OCI-LY7 (cell line): ENCODE measurements at regions not wholly inside any gene's neighbourhood (a gene's known extent, or its start where the extent isn't known, plus 50 kb on each side); places are given as distances from the start of the nearest gene placed in this dataset.

Experiments
- BruUV-seq: library from RNA; stranded (reverse); fragments of 400-500 nt; replicated peaks from 2 replicates; lab custom pipeline; 2021; lab: Mats Ljungman, UMichigan
- CTCF ChIA-PET: fragments of 300-600 bp; sonication (Branson Sonifier 250); formaldehyde crosslinking; loops from one replicate; lab custom pipeline; 2022; ENCODE audit warnings: antibody characterized with exemption; ENCODE audit not compliant: unreplicated experiment; lab: Charles Lee
- POLR2A ChIA-PET: fragments of 300-600 bp; sonication (Branson Sonifier 250); formaldehyde crosslinking; loops from one replicate; lab custom pipeline; 2022; ENCODE audit warnings: antibody characterized with exemption; lab: Charles Lee
- DNase-seq: peaks from one replicate; pipeline ENCODE4 v3.0.0-alpha.2; 2015; ENCODE audit warnings: low spot score
- H2AFZ ChIP-seq: fragments of 200-600 bp; sonication (generic), shearing (Covaris generic); 2 replicates; pipeline ENCODE4 v1.6.1; 2014; ENCODE audit warnings: mild to moderate bottlenecking, antibody characterized with exemption, low read length, moderate library complexity
- H3K27ac ChIP-seq: fragments of 200-600 bp; sonication (generic); 2 replicates; pipeline ENCODE4 v1.5.1; 2014; ENCODE audit warnings: mixed run types, low read depth, mild to moderate bottlenecking, moderate library complexity, low read length, inconsistent platforms; ENCODE audit not compliant: poor library complexity, severe bottlenecking
- H3K36me3 ChIP-seq: fragments of 200-600 bp; sonication (generic); 2 replicates; pipeline ENCODE4 v1.6.1; 2014; ENCODE audit warnings: mild to moderate bottlenecking, antibody characterized with exemption, low read length, moderate library complexity, mixed read lengths; ENCODE audit not compliant: insufficient read depth
- H3K4me1 ChIP-seq: fragments of 200-600 bp; sonication (generic); 2 replicates; pipeline ENCODE4 v1.5.1; 2014; ENCODE audit warnings: mild to moderate bottlenecking, low read length; ENCODE audit not compliant: insufficient read depth, poor library complexity, severe bottlenecking
- H3K4me2 ChIP-seq: fragments of 200-600 bp; sonication (generic); 2 replicates; pipeline ENCODE4 v1.6.1; 2014; ENCODE audit warnings: mild to moderate bottlenecking, low read length
- H3K4me3 ChIP-seq: fragments of 200-600 bp; sonication (generic); 2 replicates; pipeline ENCODE4 v1.5.1; 2014; ENCODE audit warnings: mild to moderate bottlenecking, low read depth, low read length; ENCODE audit not compliant: poor library complexity, severe bottlenecking
- H3K79me2 ChIP-seq: fragments of 200-600 bp; sonication (generic); 2 replicates; pipeline ENCODE4 v1.6.1; 2016; ENCODE audit warnings: low read depth, mild to moderate bottlenecking, low read length, moderate library complexity, mixed read lengths; ENCODE audit not compliant: insufficient read depth
- H3K9me2 ChIP-seq: fragments of 200-600 bp; sonication (generic); 2 replicates; pipeline ENCODE4 v1.6.1; 2016; ENCODE audit warnings: mild to moderate bottlenecking, low read length, mixed read lengths; ENCODE audit not compliant: insufficient read depth
- H3K9me3 ChIP-seq: fragments of 200-600 bp; sonication (generic); 2 replicates; pipeline ENCODE4 v1.6.1; 2014; ENCODE audit warnings: mild to moderate bottlenecking, mixed run types, low read length, mixed read lengths
- H4K20me1 ChIP-seq: fragments of 200-600 bp; sonication (generic); 2 replicates; pipeline ENCODE4 v1.6.1; 2014; ENCODE audit warnings: mild to moderate bottlenecking, antibody characterized with exemption, low read length, moderate library complexity, mixed read lengths; ENCODE audit not compliant: insufficient read depth
- EZH2phosphoT487 ChIP-seq: fragments of 200-600 bp; sonication (generic); IDR thresholded peaks from 2 replicates; pipeline ENCODE4 v1.6.1; 2018; ENCODE audit warnings: low read depth, borderline replicate concordance, mild to moderate bottlenecking, mixed run types, antibody characterized with exemption, low read length, moderate library complexity, mixed read lengths
- intact Hi-C: fragments of 100-400 bp; cut with micrococcal nuclease; formaldehyde crosslinking; loops from one replicate; pipeline ENCODE4 v1.10.0; 2022; ENCODE audit not compliant: unreplicated experiment
- TF ChIP-seq, protein P1 (sequence below): fragments of 200-600 bp; sonication (generic); conservative IDR thresholded peaks from 2 replicates; pipeline ENCODE4 v1.5.1; 2014; ENCODE audit warnings: mild to moderate bottlenecking, antibody characterized with exemption, low read length, moderate library complexity, mixed read lengths

- Histone ChIP-seq H2AFZ (no peak overlapping the region), H3K36me3 (no peaks in the 10 kb centered on the region), H3K4me2 (no peak overlapping the region), H3K27ac (no peak overlapping the region), H3K79me2 (no peaks in the 10 kb centered on the region), H4K20me1 (no peaks in the 10 kb centered on the region), H3K4me1 (no peaks in the 10 kb centered on the region), H3K9me2 (no peaks in the 10 kb centered on the region), H3K4me3 (no peak overlapping the region), H3K9me3 (no peaks in the 10 kb centered on the region)
- intact Hi-C loops = no loop called here
- ChIA-PET POLR2A (interaction anchor here (0.6 to 0.7 kb wide), 2 partner anchors 115 to 120 kb away, joined by 3 to 4 read pairs; no protein-coding TSS in a partner anchor), CTCF (no interaction called here)
- TF ChIP-seq, protein P1, sequence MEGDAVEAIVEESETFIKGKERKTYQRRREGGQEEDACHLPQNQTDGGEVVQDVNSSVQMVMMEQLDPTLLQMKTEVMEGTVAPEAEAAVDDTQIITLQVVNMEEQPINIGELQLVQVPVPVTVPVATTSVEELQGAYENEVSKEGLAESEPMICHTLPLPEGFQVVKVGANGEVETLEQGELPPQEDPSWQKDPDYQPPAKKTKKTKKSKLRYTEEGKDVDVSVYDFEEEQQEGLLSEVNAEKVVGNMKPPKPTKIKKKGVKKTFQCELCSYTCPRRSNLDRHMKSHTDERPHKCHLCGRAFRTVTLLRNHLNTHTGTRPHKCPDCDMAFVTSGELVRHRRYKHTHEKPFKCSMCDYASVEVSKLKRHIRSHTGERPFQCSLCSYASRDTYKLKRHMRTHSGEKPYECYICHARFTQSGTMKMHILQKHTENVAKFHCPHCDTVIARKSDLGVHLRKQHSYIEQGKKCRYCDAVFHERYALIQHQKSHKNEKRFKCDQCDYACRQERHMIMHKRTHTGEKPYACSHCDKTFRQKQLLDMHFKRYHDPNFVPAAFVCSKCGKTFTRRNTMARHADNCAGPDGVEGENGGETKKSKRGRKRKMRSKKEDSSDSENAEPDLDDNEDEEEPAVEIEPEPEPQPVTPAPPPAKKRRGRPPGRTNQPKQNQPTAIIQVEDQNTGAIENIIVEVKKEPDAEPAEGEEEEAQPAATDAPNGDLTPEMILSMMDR = no peak
- no peak for TF ChIP-seq EZH2phosphoT487
- DNase-seq = no peak
- no TSS peak for BruUV-seq
Observed at GRCh38 chr14:98445718-98446117, 826.3 kb downstream of the BCL11B start.

DNA sequence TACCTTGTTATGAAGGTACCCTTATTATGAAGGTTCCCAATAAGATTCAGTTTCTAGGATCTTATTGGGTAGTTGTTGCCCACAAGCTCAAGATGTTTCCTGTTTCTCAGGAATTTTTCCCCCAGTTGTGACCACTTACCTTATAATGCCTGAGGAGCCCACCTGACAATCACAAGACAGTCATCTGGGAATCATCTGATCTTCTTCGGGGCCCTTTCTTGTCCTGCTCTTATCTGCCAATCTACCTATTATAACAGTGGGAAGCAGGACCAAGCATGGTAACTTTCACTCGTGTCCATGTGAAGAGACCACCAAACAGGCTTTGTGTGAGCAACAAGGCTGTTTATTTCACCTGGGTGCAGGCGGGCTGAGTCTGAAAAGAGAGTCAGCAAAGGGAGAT is 825.5 kb downstream of the BCL11B start:
- POLR2A ChIA-PET = no interaction called here

GRCh38 chr14:98456231-98456630 is 815.8 kb downstream of the BCL11B start:
- no TSS peak for BruUV-seq
- H2AFZ ChIP-seq = no peak overlapping the region
- no peaks in the 10 kb centered on the region for H3K4me1 ChIP-seq
- intact Hi-C loops = no loop called here
- no peaks in the 10 kb centered on the region for H3K9me3 ChIP-seq
- TF ChIP-seq, protein P1 = no peak
- no peak for TF ChIP-seq EZH2phosphoT487
- H3K4me3 ChIP-seq = no peak overlapping the region
- H3K4me2 ChIP-seq = no peak overlapping the region
- no peaks in the 10 kb centered on the region for H4K20me1 ChIP-seq
- H3K27ac ChIP-seq = no peak overlapping the region
- H3K36me3 ChIP-seq = no peaks in the 10 kb centered on the region
- no peak for DNase-seq
- POLR2A ChIA-PET = interaction anchor here (1.2 kb wide), 1 partner anchor 14 kb away, joined by 3 read pairs; no protein-coding TSS in a partner anchor
- CTCF ChIA-PET = no interaction called here
- H3K9me2 ChIP-seq = no peaks in the 10 kb centered on the region
- no peaks in the 10 kb centered on the region for H3K79me2 ChIP-seq

More for the DNA sequence above, 825.5 kb downstream of the BCL11B start:
- H3K9me2 ChIP-seq = no peaks in the 10 kb centered on the region
- no peak overlapping the region for H3K4me3 ChIP-seq
- TF ChIP-seq, protein P1 = no peak
- TF ChIP-seq EZH2phosphoT487 = no peak
- no peaks in the 10 kb centered on the region for H3K9me3 ChIP-seq
- DNase-seq = no peak
- no peak overlapping the region for H3K4me2 ChIP-seq
- no TSS peak for BruUV-seq
- H3K79me2 ChIP-seq = no peaks in the 10 kb centered on the region
- no peaks in the 10 kb centered on the region for H4K20me1 ChIP-seq
- H2AFZ ChIP-seq = no peak overlapping the region
- H3K4me1 ChIP-seq = no peaks in the 10 kb centered on the region
- H3K27ac ChIP-seq = no peak overlapping the region
- intact Hi-C loops = no loop called here
- H3K36me3 ChIP-seq = no peaks in the 10 kb centered on the region
- CTCF ChIA-PET = no interaction called here
